CD14-positive monocyte (primary cell): ENCODE measurements at regions not wholly inside any gene's neighbourhood (a gene's known extent, or its start where the extent isn't known, plus 50 kb on each side); places are given as distances from the start of the nearest gene placed in this dataset.

Source experiments
- DNase-seq, 3 donors: peaks; one replicate each; pipeline ENCODE4 v3.0.0-alpha.2; 2011 to 2022
- H2AFZ ChIP-seq: 2 replicates; pipeline ENCODE4 v1.6.0; 2012; ENCODE audit warnings: mild to moderate bottlenecking, low read depth, low read length, inconsistent platforms; ENCODE audit not compliant: insufficient read depth, poor library complexity, severe bottlenecking
- H3K27ac ChIP-seq, 2 donors: 1 replicate in 1 of 2; 2 replicates in 1 of 2; pipeline ENCODE4 v1.5.1; 2012 to 2013; ENCODE audit warnings: low read length in 2 of 2, control low read depth in 1 of 2, inconsistent platforms in 1 of 2, low read depth in 1 of 2, mild to moderate bottlenecking in 1 of 2
- H3K27me3 ChIP-seq, 2 donors: one replicate each; pipeline versions ENCODE4 v1.6.0 to v1.6.1; 2011 to 2013; ENCODE audit warnings: low read length in 2 of 2; ENCODE audit not compliant: control insufficient read depth in 2 of 2, insufficient read depth in 2 of 2
- H3K36me3 ChIP-seq, 2 donors: replicated peaks in 1 of 2; 1 replicate in 1 of 2; 2 replicates in 1 of 2; pipeline versions ENCODE4 v1.5.1 to v1.6.1; 2012 to 2013; ENCODE audit warnings: low read length in 2 of 2, control low read depth in 1 of 2, inconsistent platforms in 1 of 2, mild to moderate bottlenecking in 1 of 2; ENCODE audit not compliant: insufficient read depth in 2 of 2, control insufficient read depth in 1 of 2
- H3K4me1 ChIP-seq, 2 donors: 1 replicate in 1 of 2; 2 replicates in 1 of 2; pipeline versions ENCODE4 v1.5.1 to v1.6.1; 2012 to 2013; ENCODE audit warnings: low read length in 2 of 2, control low read depth in 1 of 2, inconsistent platforms in 1 of 2, mild to moderate bottlenecking in 1 of 2, moderate library complexity in 1 of 2; ENCODE audit not compliant: insufficient read depth in 2 of 2, control insufficient read depth in 1 of 2
- H3K4me2 ChIP-seq: replicated peaks from 2 replicates; pipeline ENCODE3; 2012; ENCODE audit warnings: low read length, moderate library complexity, mild to moderate bottlenecking; ENCODE audit not compliant: poor library complexity, severe bottlenecking; ENCODE audit errors: extremely low read depth
- H3K4me3 ChIP-seq, 3 experiments: fragments of 200-600 bp in 1 of 3; sonication (generic) in 1 of 3; replicated peaks in 1 of 3; 1 replicate in 2 of 3; 2 replicates in 1 of 3; pipeline ENCODE4 v1.5.1; 2011 to 2013; ENCODE audit warnings: low read length in 3 of 3, mild to moderate bottlenecking in 3 of 3, control low read depth in 2 of 3, low read depth in 2 of 3, inconsistent platforms in 1 of 3, moderate library complexity in 1 of 3
- H3K79me2 ChIP-seq: 2 replicates; pipeline ENCODE4 v1.6.0; 2012; ENCODE audit warnings: mild to moderate bottlenecking, control low read depth, inconsistent platforms, low read length, moderate library complexity; ENCODE audit not compliant: insufficient read depth
- H3K9ac ChIP-seq: 2 replicates; pipeline ENCODE4 v1.6.0; 2017; ENCODE audit warnings: low read length, mild to moderate bottlenecking; ENCODE audit not compliant: insufficient read depth, poor library complexity, severe bottlenecking
- H3K9me3 ChIP-seq, 2 donors: replicated peaks in 1 of 2; 1 replicate in 1 of 2; 2 replicates in 1 of 2; pipeline versions ENCODE4 v1.5.1 to v1.6.1; 2012 to 2013; ENCODE audit warnings: low read length in 2 of 2, control low read depth in 1 of 2; ENCODE audit not compliant: control insufficient read depth in 1 of 2, insufficient read depth in 1 of 2
- H4K20me1 ChIP-seq: 2 replicates; pipeline ENCODE4 v1.6.0; 2012; ENCODE audit warnings: mild to moderate bottlenecking, low read length, control low read depth, moderate library complexity; ENCODE audit not compliant: insufficient read depth
- H3K27ac Mint-ChIP-seq, 7 donors: one replicate each; pipeline ENCODE4 v1.8.0; 2020; ENCODE audit warnings: mild to moderate bottlenecking in 7 of 7, mixed read lengths in 7 of 7, moderate library complexity in 6 of 7, inconsistent platforms in 2 of 7
- H3K27me3 Mint-ChIP-seq, 3 donors: one replicate each; pipeline ENCODE4 v1.8.0; 2021 to 2022; ENCODE audit warnings: low read depth in 3 of 3, mild to moderate bottlenecking in 3 of 3, mixed read lengths in 3 of 3, moderate library complexity in 3 of 3, inconsistent platforms in 1 of 3
- H3K36me3 Mint-ChIP-seq, 2 donors: one replicate each; pipeline ENCODE4 v1.8.0; 2020; ENCODE audit warnings: mixed read lengths in 2 of 2, inconsistent platforms in 1 of 2, mild to moderate bottlenecking in 1 of 2
- H3K4me1 Mint-ChIP-seq: one replicate; pipeline ENCODE4 v1.8.0; 2020; ENCODE audit warnings: mild to moderate bottlenecking, mixed read lengths
- H3K4me3 Mint-ChIP-seq, 2 donors: one replicate each; pipeline ENCODE4 v1.8.0; 2020; ENCODE audit warnings: mild to moderate bottlenecking in 2 of 2, mixed read lengths in 2 of 2, moderate library complexity in 1 of 2
- H3K9me3 Mint-ChIP-seq, 7 donors: one replicate each; pipeline ENCODE4 v1.8.0; 2020 to 2022; ENCODE audit warnings: mixed read lengths in 7 of 7, mild to moderate bottlenecking in 6 of 7, moderate library complexity in 6 of 7, inconsistent platforms in 2 of 7
- WGBS: methylation state at CpG from one replicate; pipeline ENCODE4 v1.1.5; 2013; ENCODE audit warnings: missing lambda C conversion rate; ENCODE audit not compliant: insufficient coverage; 5-methylcytosine and 5-hydroxymethylcytosine counted together
- intact Hi-C, 2 donors: fragments of 100-400 bp; cut with micrococcal nuclease; formaldehyde crosslinking; loops; one replicate each; pipeline versions ENCODE4 v1.15.0 to v1.15.1; 2023
- TF ChIP-seq, protein P1 (sequence below): fragments of 200-600 bp; IDR thresholded peaks from one replicate; pipeline ENCODE4 v1.8.0; 2022; ENCODE audit warnings: antibody characterized with exemption, mild to moderate bottlenecking

DNA sequence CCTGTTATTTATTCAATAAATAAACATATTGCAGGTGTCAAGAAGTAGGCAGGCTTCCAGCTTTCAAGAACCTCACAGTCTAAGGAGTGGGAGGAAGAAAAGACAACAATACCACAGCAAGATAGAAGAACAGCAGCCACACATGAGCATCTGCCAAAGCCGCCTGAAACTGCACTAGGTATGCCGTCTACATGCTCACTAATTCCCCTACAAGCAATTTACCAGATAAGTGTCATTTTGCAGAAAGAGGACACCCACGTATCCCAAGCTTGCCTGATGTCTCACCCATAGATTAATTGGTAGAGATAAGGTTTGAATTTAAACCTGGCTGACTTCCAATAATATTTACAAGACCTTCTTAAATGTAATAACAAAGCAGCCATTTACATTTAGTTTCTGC is 439.4 kb upstream of the CPEB2 start:
- H3K36me3 Mint-ChIP-seq, result no peaks in the 10 kb centered on the region
- WGBS, result no CpG with 5 or more reads among the region's 3 CpGs
- no peaks in the 10 kb centered on the region for H3K27me3 Mint-ChIP-seq

DNA sequence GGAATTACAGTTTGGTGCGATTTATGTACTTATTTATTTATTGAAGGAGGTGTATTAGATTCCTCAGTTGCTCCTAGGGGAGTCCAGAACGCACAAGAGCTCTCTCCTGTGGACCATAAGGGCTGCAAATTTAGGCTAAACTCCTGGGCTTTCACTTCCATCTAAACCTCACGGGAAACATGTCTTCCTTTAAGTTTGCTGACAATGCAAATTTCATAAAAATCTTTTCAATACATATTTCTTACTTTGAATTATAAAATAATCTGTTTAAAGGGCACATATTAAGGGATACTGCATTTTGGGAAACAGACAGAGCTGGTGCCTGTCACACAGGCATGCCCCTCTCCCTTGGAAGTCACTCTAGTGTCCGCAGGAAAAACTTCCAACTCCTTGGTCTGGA is 438.0 kb upstream of the CPEB2 start:
- Mint-ChIP-seq H3K4me3 (no peak overlapping the region), H3K9me3 (peaks cover 5 to 15% (median 9%) of the 10 kb centered on the region in 7 donors), H3K27ac (no peak overlapping the region), H3K4me1 (no peaks in the 10 kb centered on the region), H3K36me3 (no peaks in the 10 kb centered on the region), H3K27me3 (no peaks in the 10 kb centered on the region)
- Histone ChIP-seq H3K79me2 (no peaks in the 10 kb centered on the region), H2AFZ (no peak overlapping the region), H3K27ac (no peak overlapping the region), H3K9ac (no peak overlapping the region), H3K4me3 (no peak overlapping the region), H3K4me1 (no peaks in the 10 kb centered on the region), H3K9me3 (peaks cover 8 to 13% of the 10 kb centered on the region in 2 donors), H4K20me1 (no peaks in the 10 kb centered on the region), H3K27me3 (no peaks in the 10 kb centered on the region), H3K4me2 (no peak overlapping the region), H3K36me3 (no peaks in the 10 kb centered on the region)
- DNase-seq, result no peak
- 91% methylated on average over 3 of the region's 4 CpGs for WGBS
- intact Hi-C loops, result no loop called here
- TF ChIP-seq, protein P1, sequence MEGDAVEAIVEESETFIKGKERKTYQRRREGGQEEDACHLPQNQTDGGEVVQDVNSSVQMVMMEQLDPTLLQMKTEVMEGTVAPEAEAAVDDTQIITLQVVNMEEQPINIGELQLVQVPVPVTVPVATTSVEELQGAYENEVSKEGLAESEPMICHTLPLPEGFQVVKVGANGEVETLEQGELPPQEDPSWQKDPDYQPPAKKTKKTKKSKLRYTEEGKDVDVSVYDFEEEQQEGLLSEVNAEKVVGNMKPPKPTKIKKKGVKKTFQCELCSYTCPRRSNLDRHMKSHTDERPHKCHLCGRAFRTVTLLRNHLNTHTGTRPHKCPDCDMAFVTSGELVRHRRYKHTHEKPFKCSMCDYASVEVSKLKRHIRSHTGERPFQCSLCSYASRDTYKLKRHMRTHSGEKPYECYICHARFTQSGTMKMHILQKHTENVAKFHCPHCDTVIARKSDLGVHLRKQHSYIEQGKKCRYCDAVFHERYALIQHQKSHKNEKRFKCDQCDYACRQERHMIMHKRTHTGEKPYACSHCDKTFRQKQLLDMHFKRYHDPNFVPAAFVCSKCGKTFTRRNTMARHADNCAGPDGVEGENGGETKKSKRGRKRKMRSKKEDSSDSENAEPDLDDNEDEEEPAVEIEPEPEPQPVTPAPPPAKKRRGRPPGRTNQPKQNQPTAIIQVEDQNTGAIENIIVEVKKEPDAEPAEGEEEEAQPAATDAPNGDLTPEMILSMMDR, result no peak

More for the DNA sequence above, 439.4 kb upstream of the CPEB2 start:
- Histone ChIP-seq H3K4me2 (no peak overlapping the region), H2AFZ (no peak overlapping the region), H3K27ac (no peak overlapping the region), H3K9ac (no peak overlapping the region), H3K79me2 (no peaks in the 10 kb centered on the region), H3K4me1 (no peaks in the 10 kb centered on the region), H4K20me1 (no peaks in the 10 kb centered on the region), H3K27me3 (no peaks in the 10 kb centered on the region), H3K9me3 (peaks cover 8 to 13% of the 10 kb centered on the region in 2 donors), H3K36me3 (no peaks in the 10 kb centered on the region), H3K4me3 (no peak overlapping the region)
- intact Hi-C loops, result no loop called here
- H3K4me3 Mint-ChIP-seq, result no peak overlapping the region
- TF ChIP-seq, protein P1, result no peak
- no peak for DNase-seq
- no peaks in the 10 kb centered on the region for H3K4me1 Mint-ChIP-seq
- H3K9me3 Mint-ChIP-seq, result peaks cover 3 to 15% (median 9%) of the 10 kb centered on the region in 7 donors
- no peak overlapping the region for H3K27ac Mint-ChIP-seq
